DND-41 (cell line): ENCODE measurements at regions not wholly inside any gene's neighbourhood (a gene's known extent, or its start where the extent isn't known, plus 50 kb on each side); places are given as distances from the start of the nearest gene placed in this dataset.
"Not testable (repeated sequence)": the region's sequence is repeated elsewhere in the genome, so short reads cannot be mapped to it uniquely, and the experiment has no call there.

Experiments
- ATAC-seq: fragments of 200-7000 bp; cut with Tn5 transposase; 3 replicates; pipeline ENCODE4 v1.9.1; 2021; ENCODE audit warnings: low read depth; ENCODE audit not compliant: insufficient read depth
- DNase-seq: peaks from one replicate; pipeline ENCODE4 v3.0.0-alpha.2; 2020
- H2AFZ ChIP-seq: 2 replicates; pipeline ENCODE4 v1.6.0; 2012; ENCODE audit warnings: low read depth, low read length
- H3K27ac ChIP-seq: 2 replicates; pipeline ENCODE4 v1.5.1; 2012; ENCODE audit warnings: low read length, inconsistent platforms
- H3K27me3 ChIP-seq: fragments of 200-600 bp; sonication (generic); 2 replicates; pipeline ENCODE4 v1.6.0; 2012; ENCODE audit warnings: low read length, mild to moderate bottlenecking, inconsistent platforms; ENCODE audit not compliant: insufficient read depth, poor library complexity
- H3K36me3 ChIP-seq: 2 replicates; pipeline ENCODE4 v1.5.1; 2012; ENCODE audit warnings: low read length, inconsistent platforms; ENCODE audit not compliant: insufficient read depth
- H3K4me1 ChIP-seq: 2 replicates; pipeline ENCODE4 v1.5.1; 2012; ENCODE audit warnings: mild to moderate bottlenecking, low read length; ENCODE audit not compliant: insufficient read depth
- H3K4me2 ChIP-seq: 2 replicates; pipeline ENCODE4 v1.6.0; 2012; ENCODE audit warnings: mild to moderate bottlenecking, moderate library complexity, low read length, inconsistent platforms; ENCODE audit not compliant: insufficient read depth
- H3K4me3 ChIP-seq, 2 experiments: fragments of 200-600 bp in 1 of 2; shearing (Covaris generic) in 1 of 2; 2 replicates each; pipeline ENCODE4 v1.5.1; 2012 to 2016; ENCODE audit warnings: inconsistent platforms in 2 of 2, low read length in 2 of 2, mild to moderate bottlenecking in 2 of 2, low read depth in 1 of 2, moderate library complexity in 1 of 2
- H3K79me2 ChIP-seq: 2 replicates; pipeline ENCODE4 v1.6.0; 2012; ENCODE audit warnings: low read length, inconsistent platforms; ENCODE audit not compliant: insufficient read depth
- H3K9ac ChIP-seq: 2 replicates; pipeline ENCODE4 v1.6.0; 2012; ENCODE audit warnings: low read depth, mild to moderate bottlenecking, inconsistent platforms, low read length, moderate library complexity
- H3K9me3 ChIP-seq: 2 replicates; pipeline ENCODE4 v1.5.1; 2012; ENCODE audit warnings: low read length, moderate library complexity, mild to moderate bottlenecking, inconsistent platforms; ENCODE audit not compliant: insufficient read depth, severe bottlenecking
- H4K20me1 ChIP-seq: 2 replicates; pipeline ENCODE4 v1.6.0; 2012; ENCODE audit warnings: low read length; ENCODE audit not compliant: insufficient read depth
- CTCF ChIP-seq: IDR thresholded peaks from 2 replicates; pipeline ENCODE4 v1.5.1; 2012; ENCODE audit warnings: borderline replicate concordance, low read length, moderate library complexity, mild to moderate bottlenecking; ENCODE audit not compliant: poor library complexity, severe bottlenecking; ENCODE audit errors: extremely low read depth
- EZH2 ChIP-seq: IDR thresholded peaks from 3 replicates; pipeline ENCODE4 v1.6.1; 2012; ENCODE audit warnings: borderline replicate concordance, low read depth, mild to moderate bottlenecking, moderate library complexity, low read length, inconsistent platforms; ENCODE audit not compliant: severe bottlenecking

GRCh38 chr11:97000481-97000880, 610.7 kb downstream of the JRKL start:
- H3K79me2 ChIP-seq: no peaks in the 10 kb centered on the region
- H3K4me2 ChIP-seq: no peak overlapping the region
- no peaks in the 10 kb centered on the region for H4K20me1 ChIP-seq
- H2AFZ ChIP-seq: no peak overlapping the region
- H3K27ac ChIP-seq: no peak overlapping the region
- H3K9ac ChIP-seq: no peak overlapping the region
- no peaks in the 10 kb centered on the region for H3K36me3 ChIP-seq
- H3K4me3 ChIP-seq: no peak overlapping the region
- H3K9me3 ChIP-seq: no peaks in the 10 kb centered on the region
- H3K27me3 ChIP-seq: no peaks in the 10 kb centered on the region
- no peaks in the 10 kb centered on the region for H3K4me1 ChIP-seq
- TF ChIP-seq CTCF (no peak), EZH2 (no peak)
- ATAC-seq (no peak), DNase-seq (no peak)

- H3K79me2 ChIP-seq: no peaks in the 10 kb centered on the region
- H3K4me3 ChIP-seq: no peak overlapping the region
- no peak for DNase-seq
- no peaks in the 10 kb centered on the region for H3K4me1 ChIP-seq
- H3K36me3 ChIP-seq: no peaks in the 10 kb centered on the region
- no peaks in the 10 kb centered on the region for H3K9me3 ChIP-seq
- TF ChIP-seq EZH2 (no peak), CTCF (no peak)
- no peak overlapping the region for H3K9ac ChIP-seq
- H3K27ac ChIP-seq: no peak overlapping the region
- H3K4me2 ChIP-seq: no peak overlapping the region
- H4K20me1 ChIP-seq: no peaks in the 10 kb centered on the region
- ATAC-seq: no peak
- no peak overlapping the region for H2AFZ ChIP-seq
- H3K27me3 ChIP-seq: no peaks in the 10 kb centered on the region
These were observed 617.5 kb downstream of the JRKL start for GRCh38 chr11:97007283-97007682.

GRCh38 chr11:97009613-97010012, 619.8 kb downstream of the JRKL start:
- TF ChIP-seq CTCF: no peak
- TF ChIP-seq EZH2: no peak
- Histone ChIP-seq H3K9ac (no peak overlapping the region), H3K27ac (no peak overlapping the region), H3K9me3 (no peaks in the 10 kb centered on the region), H3K4me1 (no peaks in the 10 kb centered on the region), H4K20me1 (no peaks in the 10 kb centered on the region), H2AFZ (no peak overlapping the region), H3K79me2 (no peaks in the 10 kb centered on the region), H3K4me3 (no peak overlapping the region), H3K4me2 (no peak overlapping the region), H3K27me3 (no peaks in the 10 kb centered on the region), H3K36me3 (no peaks in the 10 kb centered on the region)
- DNase-seq (no peak), ATAC-seq (no peak)

GRCh38 chr11:97010997-97011396, 621.2 kb downstream of the JRKL start:
- not testable (repeated sequence) for H4K20me1 ChIP-seq, H2AFZ ChIP-seq, DNase-seq, H3K4me3 ChIP-seq, ATAC-seq, H3K4me2 ChIP-seq, H3K27me3 ChIP-seq, H3K27ac ChIP-seq, H3K79me2 ChIP-seq, H3K36me3 ChIP-seq, H3K9me3 ChIP-seq, H3K9ac ChIP-seq, H3K4me1 ChIP-seq
